ENCODE measurements at regions not wholly inside any gene's neighbourhood (a gene's known extent, or its start where the extent isn't known, plus 50 kb on each side); places are given as distances from the start of the nearest gene placed in this dataset.
A peak's percentile ranks its signal among the peaks of the same experiment; 100 is the strongest.
"Not testable (repeated sequence)": the region's sequence is repeated elsewhere in the genome, so short reads cannot be mapped to it uniquely, and the experiment has no call there.

GRCh38 chr18:66873899-66874298, 270.0 kb upstream of the CDH19 start:
- TF ChIP-seq CTCF (IDR thresholded peaks at IDR 0.05), result no peak
- no peaks in the 10 kb centered on the region for H3K9me3 Mint-ChIP-seq (ENCODE audit: low read depth)
- peaks cover 8% of the 10 kb centered on the region for H3K4me1 Mint-ChIP-seq (ENCODE audit: low read depth)
- no peaks in the 10 kb centered on the region for H3K36me3 Mint-ChIP-seq (ENCODE audit: low read depth)
- H3K27ac Mint-ChIP-seq (ENCODE audit: unreplicated experiment), result no peak overlapping the region
- DNase-seq (ENCODE audit: low spot score), result no peak
- peaks cover 6% of the 10 kb centered on the region for H3K27me3 Mint-ChIP-seq (ENCODE audit: low read depth)
- H3K4me3 Mint-ChIP-seq (ENCODE audit: unreplicated experiment), result no peak overlapping the region

GRCh38 chr18:66872277-66872676, 268.4 kb upstream of the CDH19 start:
- H3K36me3 Mint-ChIP-seq (ENCODE audit: low read depth), result no peaks in the 10 kb centered on the region
- no peaks in the 10 kb centered on the region for H3K9me3 Mint-ChIP-seq (ENCODE audit: low read depth)
- DNase-seq (ENCODE audit: low spot score), result no peak
- H3K27ac Mint-ChIP-seq (ENCODE audit: unreplicated experiment), result no peak overlapping the region
- peak; percentile 81 for TF ChIP-seq CTCF (IDR thresholded peaks at IDR 0.05)
- H3K27me3 Mint-ChIP-seq (ENCODE audit: low read depth), result peaks cover 6% of the 10 kb centered on the region
- H3K4me3 Mint-ChIP-seq (ENCODE audit: unreplicated experiment), result no peak overlapping the region
- peaks cover 14% of the 10 kb centered on the region for H3K4me1 Mint-ChIP-seq (ENCODE audit: low read depth)

- peaks cover 11% of the 10 kb centered on the region for H3K27me3 Mint-ChIP-seq (ENCODE audit: low read depth)
- no peak overlapping the region for H3K4me3 Mint-ChIP-seq (ENCODE audit: unreplicated experiment)
- H3K27ac Mint-ChIP-seq (ENCODE audit: unreplicated experiment), result no peak overlapping the region
- TF ChIP-seq CTCF (IDR thresholded peaks at IDR 0.05), result no peak
- DNase-seq (ENCODE audit: low spot score), result no peak
- no peaks in the 10 kb centered on the region for H3K36me3 Mint-ChIP-seq (ENCODE audit: low read depth)
- H3K9me3 Mint-ChIP-seq (ENCODE audit: low read depth), result no peaks in the 10 kb centered on the region
- H3K4me1 Mint-ChIP-seq (ENCODE audit: low read depth), result peaks cover 14% of the 10 kb centered on the region
These were observed 263.8 kb upstream of the CDH19 start for GRCh38 chr18:66867653-66868052.

- not testable (repeated sequence) for H3K4me3 Mint-ChIP-seq (ENCODE audit: unreplicated experiment); H3K27ac Mint-ChIP-seq (ENCODE audit: unreplicated experiment); H3K9me3 Mint-ChIP-seq (ENCODE audit: low read depth); H3K4me1 Mint-ChIP-seq (ENCODE audit: low read depth); H3K36me3 Mint-ChIP-seq (ENCODE audit: low read depth)
- peaks cover 11% of the 10 kb centered on the region for H3K27me3 Mint-ChIP-seq (ENCODE audit: low read depth)
- peak; percentile 67 for DNase-seq (ENCODE audit: low spot score)
These were observed 262.6 kb upstream of the CDH19 start for GRCh38 chr18:66866427-66866940.

- Mint-ChIP-seq H3K36me3 (ENCODE audit: low read depth) (no peaks in the 10 kb centered on the region), H3K4me1 (ENCODE audit: low read depth) (no peaks in the 10 kb centered on the region), H3K9me3 (ENCODE audit: low read depth) (no peaks in the 10 kb centered on the region), H3K27me3 (ENCODE audit: low read depth) (peaks cover 21% of the 10 kb centered on the region), H3K27ac (ENCODE audit: unreplicated experiment) (no peak overlapping the region), H3K4me3 (ENCODE audit: unreplicated experiment) (no peak overlapping the region)
- TF ChIP-seq CTCF (IDR thresholded peaks at IDR 0.05), result no peak
- DNase-seq (ENCODE audit: low spot score), result peak; percentile 32
These were observed 234.6 kb upstream of the CDH19 start for GRCh38 chr18:66838340-66838987.

- Mint-ChIP-seq H3K9me3 (ENCODE audit: low read depth) (peaks cover 9% of the 10 kb centered on the region), H3K4me1 (ENCODE audit: low read depth) (no peaks in the 10 kb centered on the region), H3K27ac (ENCODE audit: unreplicated experiment) (no peak overlapping the region), H3K27me3 (ENCODE audit: low read depth) (peaks cover 4% of the 10 kb centered on the region), H3K4me3 (ENCODE audit: unreplicated experiment) (no peak overlapping the region), H3K36me3 (ENCODE audit: low read depth) (no peaks in the 10 kb centered on the region)
- TF ChIP-seq CTCF (IDR thresholded peaks at IDR 0.05), result no peak
- DNase-seq (ENCODE audit: low spot score), result no peak
These were observed 229.8 kb upstream of the CDH19 start for GRCh38 chr18:66833646-66834045.

Measured in chondrocyte (in vitro differentiated cells).